HG02938 (cell line): ENCODE measurements at regions not wholly inside any gene's neighbourhood (a gene's known extent, or its start where the extent isn't known, plus 50 kb on each side); places are given as distances from the start of the nearest gene placed in this dataset.
"Not testable (repeated sequence)": the region's sequence is repeated elsewhere in the genome, so short reads cannot be mapped to it uniquely, and the experiment has no call there.

Experiments
- ATAC-seq: cut with Tn5 transposase; IDR thresholded peaks from one replicate; pipeline ENCODE4 v1.9.1; 2021; ENCODE audit warnings: mild to moderate bottlenecking, moderate library complexity; ENCODE audit not compliant: unreplicated experiment

GRCh38 chr21:20802201-20802600 lies 196.0 kb upstream of the NCAM2 start:
- ATAC-seq = no peak

- no peak for ATAC-seq
Observed at GRCh38 chr21:20802631-20803260, 195.5 kb upstream of the NCAM2 start.

- no peak for ATAC-seq
Observed at GRCh38 chr21:20811702-20812101, 186.5 kb upstream of the NCAM2 start.

GRCh38 chr21:20814090-20814489 lies 184.1 kb upstream of the NCAM2 start:
- ATAC-seq = no peak

- no peak for ATAC-seq
Observed at GRCh38 chr21:20822666-20823065, 175.5 kb upstream of the NCAM2 start.

GRCh38 chr21:20852866-20853265 lies 145.3 kb upstream of the NCAM2 start:
- ATAC-seq = no peak

GRCh38 chr21:20856926-20857325 lies 141.3 kb upstream of the NCAM2 start:
- no peak for ATAC-seq

GRCh38 chr21:20874202-20874601 lies 124.0 kb upstream of the NCAM2 start:
- ATAC-seq = no peak

GRCh38 chr21:20875742-20876141 lies 122.5 kb upstream of the NCAM2 start:
- ATAC-seq = no peak

- ATAC-seq = no peak
Observed at GRCh38 chr21:20877976-20878375, 120.2 kb upstream of the NCAM2 start.

- ATAC-seq = no peak
Observed at GRCh38 chr21:20882462-20883407, 115.5 kb upstream of the NCAM2 start.

- no peak for ATAC-seq
Observed at GRCh38 chr21:20883408-20883800, 114.8 kb upstream of the NCAM2 start.

GRCh38 chr21:20902511-20902910 lies 95.7 kb upstream of the NCAM2 start:
- ATAC-seq = no peak

- no peak for ATAC-seq
Observed at GRCh38 chr21:20902998-20903397, 95.2 kb upstream of the NCAM2 start.

GRCh38 chr21:20927555-20927954 lies 70.7 kb upstream of the NCAM2 start:
- ATAC-seq = not testable (repeated sequence)

GRCh38 chr21:20942523-20942922 lies 55.7 kb upstream of the NCAM2 start:
- no peak for ATAC-seq

GRCh38 chr21:20943561-20943997 lies 54.6 kb upstream of the NCAM2 start:
- no peak for ATAC-seq

GRCh38 chr21:20944139-20944538 lies 54.1 kb upstream of the NCAM2 start:
- no peak for ATAC-seq

- ATAC-seq = no peak
Observed at GRCh38 chr21:20946701-20947100, 51.5 kb upstream of the NCAM2 start.
